NCI-H2196 (cell line): ENCODE measurements at regions not wholly inside any gene's neighbourhood (a gene's known extent, or its start where the extent isn't known, plus 50 kb on each side); places are given as distances from the start of the nearest gene placed in this dataset.
"Not testable (repeated sequence)": the region's sequence is repeated elsewhere in the genome, so short reads cannot be mapped to it uniquely, and the experiment has no call there.

Source experiments
- DNase-seq: peaks from one replicate; lab custom pipeline; 2025; ENCODE audit not compliant: unreplicated experiment; lab: John Stamatoyannopoulos, UW

DNA sequence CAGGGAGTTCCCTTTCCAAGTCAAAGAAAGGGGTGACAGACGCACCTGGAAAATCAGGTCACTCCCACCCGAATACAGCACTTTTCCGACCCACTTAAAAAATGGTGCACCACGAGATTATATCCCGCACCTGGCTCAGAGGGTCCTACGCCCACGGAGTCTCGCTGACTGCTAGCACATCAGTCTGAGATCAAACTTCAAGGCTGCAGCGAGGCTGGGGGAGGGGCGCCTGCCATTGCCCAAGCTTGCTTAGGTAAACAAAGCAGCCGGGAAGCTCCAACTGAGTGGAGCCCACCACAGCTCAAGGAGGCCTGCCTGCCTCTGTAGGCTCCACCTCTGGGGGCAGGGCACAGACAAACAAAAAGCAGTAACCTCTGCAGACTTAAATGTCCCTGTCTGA, 277.8 kb upstream of the ARHGAP42 start:
- not testable (repeated sequence) for DNase-seq

GRCh38 chr11:100419518-100419917, 267.6 kb upstream of the ARHGAP42 start:
- DNase-seq = no peak

- DNase-seq = no peak
Observed at GRCh38 chr11:100434821-100435641, 252.1 kb upstream of the ARHGAP42 start.

GRCh38 chr11:100438376-100438775, 248.7 kb upstream of the ARHGAP42 start:
- no peak for DNase-seq

GRCh38 chr11:100441086-100441485, 246.0 kb upstream of the ARHGAP42 start:
- no peak for DNase-seq

DNA sequence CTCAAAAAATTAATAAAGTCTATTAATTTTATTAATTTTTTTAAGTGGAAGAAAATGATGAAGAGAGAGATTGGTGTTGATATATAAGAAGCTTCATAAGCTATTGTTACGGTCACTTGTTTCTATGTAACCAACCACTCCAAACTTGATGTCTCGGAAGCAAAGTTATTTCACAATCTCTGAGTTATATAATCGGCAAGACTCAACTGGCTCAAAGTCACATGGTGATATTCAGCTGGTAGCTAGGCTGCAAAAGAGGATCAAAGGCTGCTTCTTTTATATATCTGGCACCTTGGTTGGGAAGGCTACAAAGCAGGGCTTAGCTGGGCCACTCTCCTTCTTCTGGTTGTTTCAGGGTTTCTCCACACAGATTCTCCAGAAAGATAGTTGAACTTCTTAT, 245.1 kb upstream of the ARHGAP42 start:
- DNase-seq = no peak

GRCh38 chr11:100445231-100445735, 241.8 kb upstream of the ARHGAP42 start:
- DNase-seq = no peak

- not testable (repeated sequence) for DNase-seq
Observed at GRCh38 chr11:100451801-100452460, 235.2 kb upstream of the ARHGAP42 start.

- DNase-seq = no peak
Observed at GRCh38 chr11:100459811-100460210, 227.3 kb upstream of the ARHGAP42 start.

- DNase-seq = no peak
Observed at GRCh38 chr11:100460426-100460825, 226.7 kb upstream of the ARHGAP42 start.

- DNase-seq = no peak
Observed at GRCh38 chr11:100467821-100468508, 219.1 kb upstream of the ARHGAP42 start.

DNA sequence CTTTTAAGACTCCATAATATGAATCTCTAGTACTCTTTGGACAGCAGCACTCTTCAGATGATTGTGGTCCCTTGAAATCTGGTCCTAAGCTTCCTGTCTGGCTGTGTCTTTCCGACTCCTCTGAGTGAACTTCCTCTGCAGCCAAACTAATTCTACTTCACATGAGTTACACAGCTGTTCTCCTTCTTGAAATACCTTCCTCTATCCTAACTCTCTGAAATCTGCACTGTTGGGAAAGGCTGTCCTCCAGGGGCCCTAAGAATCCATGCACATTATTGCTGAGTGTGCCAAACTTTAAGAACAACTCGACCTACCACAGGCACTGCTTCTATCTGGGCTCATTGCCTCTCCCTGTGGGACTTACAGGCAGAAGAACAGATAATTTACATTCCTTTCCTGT, 217.3 kb upstream of the ARHGAP42 start:
- DNase-seq = no peak

- no peak for DNase-seq
Observed at GRCh38 chr11:100472727-100473389, 214.2 kb upstream of the ARHGAP42 start.

DNA sequence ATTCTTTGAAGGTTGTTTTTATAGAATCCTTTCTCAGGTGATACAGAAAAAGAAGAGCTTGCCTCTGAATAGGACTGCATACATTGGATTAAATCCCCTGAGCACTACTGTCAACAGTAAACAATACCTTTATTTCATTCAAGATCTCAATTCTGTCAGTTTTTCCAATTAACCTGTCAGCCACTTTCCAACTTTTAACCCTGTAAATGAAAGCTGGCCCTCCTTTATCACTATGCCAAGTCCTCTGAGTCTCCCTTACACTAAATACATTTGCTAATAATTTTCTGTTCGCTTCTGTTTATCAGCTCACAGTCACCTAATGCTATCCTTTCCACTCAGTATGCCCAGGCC, 213.7 kb upstream of the ARHGAP42 start:
- no peak for DNase-seq

GRCh38 chr11:100484948-100485347, 202.1 kb upstream of the ARHGAP42 start:
- DNase-seq = no peak

DNA sequence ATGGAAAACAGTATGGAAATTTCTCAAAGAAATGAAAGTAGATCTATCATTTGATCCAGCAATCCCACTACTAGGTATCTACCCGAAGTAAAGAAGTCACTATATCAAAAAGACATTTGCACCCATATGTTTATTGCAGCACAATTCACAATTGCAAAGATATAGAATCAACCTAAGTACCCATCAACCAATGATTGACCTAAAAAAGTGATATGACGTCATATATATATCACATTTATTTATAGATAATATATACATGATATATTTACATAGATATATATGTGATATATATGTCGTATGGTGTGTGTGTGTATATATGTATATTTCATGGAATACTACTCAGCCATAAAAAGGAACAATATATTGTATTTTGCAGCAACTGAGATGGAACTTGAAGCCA, 188.3 kb upstream of the ARHGAP42 start:
- no peak for DNase-seq

DNA sequence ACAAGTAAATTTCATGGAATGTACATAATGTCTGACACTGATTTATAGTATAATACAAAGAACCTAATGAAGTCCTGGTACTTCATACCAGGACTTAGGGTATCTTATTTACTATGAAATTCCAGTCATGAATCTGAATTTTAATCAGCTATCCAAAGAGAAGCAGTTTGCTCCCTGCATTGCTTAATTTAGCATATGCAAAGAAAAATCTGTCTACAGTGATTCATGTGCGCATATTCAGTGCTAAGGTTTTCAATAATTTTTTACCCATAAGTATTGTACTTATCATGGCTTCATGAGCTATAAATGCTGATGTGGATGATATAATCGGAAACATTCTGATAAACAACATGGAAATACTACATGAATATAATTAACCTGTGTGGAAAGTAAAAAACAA, 185.6 kb upstream of the ARHGAP42 start:
- DNase-seq = no peak

DNA sequence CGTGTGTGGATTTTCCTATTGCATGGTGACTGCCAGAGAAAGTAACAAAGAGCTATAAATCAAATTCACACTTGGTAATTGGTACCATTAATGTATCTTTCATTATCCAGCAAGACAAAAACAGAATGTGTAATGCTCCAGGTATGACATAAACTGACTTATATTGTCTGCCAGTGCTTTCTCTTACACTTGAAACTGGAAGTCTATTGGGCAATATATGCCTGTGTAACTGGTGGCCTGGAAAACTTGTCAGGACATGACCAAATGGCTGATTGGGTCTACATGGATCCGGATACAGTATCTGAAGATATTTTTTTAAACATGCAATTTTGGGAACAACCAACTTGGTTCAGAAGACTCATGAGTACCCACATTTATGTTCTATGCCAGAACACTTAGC, 174.6 kb upstream of the ARHGAP42 start:
- DNase-seq = no peak

GRCh38 chr11:100515087-100515486, 172.0 kb upstream of the ARHGAP42 start:
- no peak for DNase-seq

DNA sequence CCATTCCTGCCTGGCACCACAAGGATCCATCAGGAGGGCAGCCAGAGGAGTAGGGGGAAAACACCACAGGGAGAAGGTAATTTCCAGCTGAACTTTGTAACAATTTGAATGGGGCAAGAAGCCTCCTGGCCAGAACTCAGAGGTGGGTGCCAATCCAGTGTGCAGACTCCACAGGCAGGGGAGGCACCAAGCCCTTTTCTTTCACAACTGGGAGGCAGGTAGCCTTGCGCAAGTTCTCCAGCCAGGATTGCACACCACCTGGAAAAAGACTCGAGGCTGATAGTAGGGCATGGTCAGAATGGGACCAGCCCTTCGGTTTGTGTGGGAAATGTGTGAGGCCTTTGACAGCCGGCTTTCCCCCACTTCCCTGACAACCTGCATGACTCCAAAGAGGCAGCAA, 161.9 kb upstream of the ARHGAP42 start:
- DNase-seq = no peak

- DNase-seq = no peak
Observed at GRCh38 chr11:100525635-100526034, 161.5 kb upstream of the ARHGAP42 start.
